Hepatic stellate cell (primary cell): ENCODE measurements at regions not wholly inside any gene's neighbourhood (a gene's known extent, or its start where the extent isn't known, plus 50 kb on each side); places are given as distances from the start of the nearest gene placed in this dataset.

Experiments used
- DNase-seq: peaks from one replicate; pipeline ENCODE4 v3.0.0; 2011; ENCODE audit warnings: low spot score

- DNase-seq, result no peak
Measured at GRCh38 chr12:60138526-60138925, 542.7 kb downstream of the SLC16A7 start.

GRCh38 chr12:60144395-60144794, 548.6 kb downstream of the SLC16A7 start:
- DNase-seq, result no peak

GRCh38 chr12:60148109-60148508, 552.3 kb downstream of the SLC16A7 start:
- peak; percentile 14 for DNase-seq

- DNase-seq, result peak; percentile 5
Measured at GRCh38 chr12:60148831-60149230, 553.0 kb downstream of the SLC16A7 start.

GRCh38 chr12:60152756-60153155, 556.9 kb downstream of the SLC16A7 start:
- no peak for DNase-seq

- DNase-seq, result no peak
Measured at GRCh38 chr12:60159761-60160160, 563.9 kb downstream of the SLC16A7 start.

- no peak for DNase-seq
Measured at GRCh38 chr12:60162988-60163720, 567.3 kb downstream of the SLC16A7 start.

GRCh38 chr12:60165781-60166180, 570.0 kb downstream of the SLC16A7 start:
- no peak for DNase-seq

- DNase-seq, result no peak
Measured at GRCh38 chr12:60168441-60168840, 572.6 kb downstream of the SLC16A7 start.

GRCh38 chr12:60169904-60170303, 574.1 kb downstream of the SLC16A7 start:
- no peak for DNase-seq

GRCh38 chr12:60172266-60173211, 576.7 kb downstream of the SLC16A7 start:
- DNase-seq, result no peak

GRCh38 chr12:60173224-60174170, 577.7 kb downstream of the SLC16A7 start:
- DNase-seq, result no peak

GRCh38 chr12:60174476-60174875, 578.6 kb downstream of the SLC16A7 start:
- no peak for DNase-seq

- DNase-seq, result no peak
Measured at GRCh38 chr12:60174941-60175340, 579.1 kb downstream of the SLC16A7 start.

- DNase-seq, result no peak
Measured at GRCh38 chr12:60176891-60177290, 581.1 kb downstream of the SLC16A7 start.

GRCh38 chr12:60180298-60180697, 584.5 kb downstream of the SLC16A7 start:
- DNase-seq, result no peak

GRCh38 chr12:60182354-60182753, 586.5 kb downstream of the SLC16A7 start:
- no peak for DNase-seq

- no peak for DNase-seq
Measured at GRCh38 chr12:60184096-60184495, 588.3 kb downstream of the SLC16A7 start.

GRCh38 chr12:60185060-60185459, 589.2 kb downstream of the SLC16A7 start:
- DNase-seq, result no peak

GRCh38 chr12:60191271-60191670, 595.4 kb downstream of the SLC16A7 start:
- no peak for DNase-seq

- DNase-seq, result peak; percentile 8
Measured at GRCh38 chr12:60191676-60192359, 596.0 kb downstream of the SLC16A7 start.
